ENCODE measurements at regions not wholly inside any gene's neighbourhood (a gene's known extent, or its start where the extent isn't known, plus 50 kb on each side); places are given as distances from the start of the nearest gene placed in this dataset.

GRCh38 chr2:182542501-182543258 lies 115.8 kb upstream of the PDE1A start:
- TF ChIP-seq CTCF (IDR thresholded peaks at IDR 0.05; ENCODE audit: poor library complexity, severe bottlenecking) = no peak
- TF ChIP-seq EP300 (conservative IDR thresholded peaks at IDR 0.05; ENCODE audit: poor library complexity, severe bottlenecking) = no peak
- TF ChIP-seq SMC3 (conservative IDR thresholded peaks at IDR 0.05; ENCODE audit: poor library complexity) = no peak
- TF ChIP-seq EZH2 (IDR thresholded peaks at IDR 0.05; ENCODE audit: borderline replicate concordance, insufficient read depth, low read length, poor library complexity, severe bottlenecking) = no peak
- TF ChIP-seq RAD21 (conservative IDR thresholded peaks at IDR 0.05) = no peak

Data from neural cell (in vitro differentiated cells).